WTC11 (cell line): ENCODE measurements at regions not wholly inside any gene's neighbourhood (a gene's known extent, or its start where the extent isn't known, plus 50 kb on each side); places are given as distances from the start of the nearest gene placed in this dataset.

Experiments used
- ATAC-seq: fragments of 200-7000 bp; cut with Tn5 transposase; 2 replicates; pipeline ENCODE4 v1.10.0; 2021; ENCODE audit warnings: mild to moderate bottlenecking, moderate library complexity
- CTCF ChIA-PET: fragments of 300-600 bp; sonication (Branson Sonifier 250); formaldehyde crosslinking; loops from one replicate; lab custom pipeline; 2021; ENCODE audit warnings: antibody characterized with exemption; lab: Charles Lee
- POLR2A ChIA-PET: fragments of 350-600 bp; sonication (Branson Sonifier 250); formaldehyde crosslinking; loops from one replicate; lab custom pipeline; 2021; ENCODE audit warnings: antibody characterized with exemption; lab: Charles Lee
- DNase-seq: peaks from one replicate; pipeline ENCODE4 v3.0.0; 2021; ENCODE audit warnings: low spot score
- H3K27ac Mint-ChIP-seq: 2 replicates; pipeline ENCODE4 v1.8.0; 2021; ENCODE audit warnings: mixed read lengths
- H3K27me3 Mint-ChIP-seq: 2 replicates; pipeline ENCODE4 v1.8.0; 2021; ENCODE audit warnings: low read depth, mild to moderate bottlenecking, moderate library complexity, mixed read lengths
- H3K36me3 Mint-ChIP-seq: 2 replicates; pipeline ENCODE4 v1.8.0; 2021; ENCODE audit warnings: mixed read lengths
- H3K4me1 Mint-ChIP-seq: 2 replicates; pipeline ENCODE4 v1.8.0; 2022; ENCODE audit warnings: mixed read lengths
- H3K4me3 Mint-ChIP-seq: 2 replicates; pipeline ENCODE4 v1.8.0; 2021; ENCODE audit warnings: mild to moderate bottlenecking, moderate library complexity, mixed read lengths
- H3K9me3 Mint-ChIP-seq: 2 replicates; pipeline ENCODE4 v1.8.0; 2021; ENCODE audit warnings: mixed read lengths
- ATF2 ChIP-seq: sonication (generic); formaldehyde crosslinking; IDR thresholded peaks from 2 replicates; pipeline ENCODE4 v1.8.1; 2022; ENCODE audit warnings: low read depth, missing genetic modification reagents, borderline replicate concordance
- ATF3 ChIP-seq: sonication (generic); formaldehyde crosslinking; conservative IDR thresholded peaks from 2 replicates; pipeline ENCODE4 v1.8.1; 2022; ENCODE audit warnings: mild to moderate bottlenecking, missing genetic modification reagents
- ESRRA ChIP-seq: sonication (generic); formaldehyde crosslinking; IDR thresholded peaks from 2 replicates; pipeline ENCODE4 v1.8.1; 2022; ENCODE audit warnings: mild to moderate bottlenecking, missing genetic modification reagents, borderline replicate concordance
- FOXP4 ChIP-seq: sonication (generic); formaldehyde crosslinking; IDR thresholded peaks from 2 replicates; pipeline ENCODE4 v1.8.0; 2022; ENCODE audit warnings: mild to moderate bottlenecking, missing genetic modification reagents
- HMGA2 ChIP-seq: fragments of 250-450 bp; sonication (Bioruptor Pico); IDR thresholded peaks from 2 replicates; pipeline ENCODE4 v1.4.0; 2021; ENCODE audit warnings: mild to moderate bottlenecking, moderate library complexity
- MXD4 ChIP-seq: fragments of 250-450 bp; sonication (Bioruptor Pico); IDR thresholded peaks from 2 replicates; pipeline ENCODE4 v1.8.0; 2021; ENCODE audit warnings: mild to moderate bottlenecking, moderate library complexity, borderline replicate concordance
- MYBL2 ChIP-seq: sonication (generic); formaldehyde crosslinking; IDR thresholded peaks from 2 replicates; pipeline ENCODE4 v1.8.1; 2023; ENCODE audit warnings: mild to moderate bottlenecking, moderate library complexity, missing genetic modification reagents
- NFE2L1 ChIP-seq: sonication (generic); formaldehyde crosslinking; IDR thresholded peaks from 2 replicates; pipeline ENCODE4 v1.8.1; 2023; ENCODE audit warnings: missing genetic modification reagents
- OVOL2 ChIP-seq: fragments of 250-450 bp; sonication (Bioruptor Pico); IDR thresholded peaks from 2 replicates; pipeline ENCODE4 v1.9.0; 2021; ENCODE audit warnings: mild to moderate bottlenecking, borderline replicate concordance
- RORB ChIP-seq: fragments of 250-450 bp; sonication (Bioruptor Pico); IDR thresholded peaks from 2 replicates; pipeline ENCODE4 v1.9.0; 2021; ENCODE audit warnings: mild to moderate bottlenecking
- STAT6 ChIP-seq: sonication (generic); formaldehyde crosslinking; conservative IDR thresholded peaks from 2 replicates; pipeline ENCODE4 v1.8.1; 2023; ENCODE audit warnings: mild to moderate bottlenecking, low read depth, missing genetic modification reagents, moderate library complexity
- TEAD4 ChIP-seq: sonication (generic); formaldehyde crosslinking; IDR thresholded peaks from 2 replicates; pipeline ENCODE4 v1.8.0; 2022; ENCODE audit warnings: mild to moderate bottlenecking, missing genetic modification reagents
- USF1 ChIP-seq: sonication (generic); formaldehyde crosslinking; IDR thresholded peaks from 2 replicates; pipeline ENCODE4 v1.8.0; 2022; ENCODE audit warnings: mild to moderate bottlenecking, missing genetic modification reagents
- ZBTB21 ChIP-seq: sonication (generic); formaldehyde crosslinking; IDR thresholded peaks from 2 replicates; pipeline ENCODE4 v1.8.1; 2023; ENCODE audit warnings: mild to moderate bottlenecking, missing genetic modification reagents, borderline replicate concordance
- ZNF263 ChIP-seq: sonication (generic); formaldehyde crosslinking; IDR thresholded peaks from 2 replicates; pipeline ENCODE4 v1.8.1; 2022; ENCODE audit warnings: low read depth, mild to moderate bottlenecking, moderate library complexity, missing genetic modification reagents
- ZNF281 ChIP-seq: sonication (generic); formaldehyde crosslinking; IDR thresholded peaks from 2 replicates; pipeline ENCODE4 v1.8.0; 2023; ENCODE audit warnings: mild to moderate bottlenecking, missing genetic modification reagents
- ZNF425 ChIP-seq: fragments of 250-450 bp; sonication (Bioruptor Pico); conservative IDR thresholded peaks from 2 replicates; pipeline ENCODE4 v1.9.0; 2021; ENCODE audit warnings: mild to moderate bottlenecking

GRCh38 chr7:156222611-156223010 lies 410.3 kb upstream of the SHH start:
- TF ChIP-seq ZBTB21 (CRISPR knock-in tag) (no peak), ZNF281 (CRISPR knock-in tag) (no peak), ZNF425 (CRISPR knock-in tag) (no peak), USF1 (CRISPR knock-in tag) (no peak), MYBL2 (CRISPR knock-in tag) (no peak), ZNF263 (CRISPR knock-in tag) (no peak), ATF2 (CRISPR knock-in tag) (no peak), ATF3 (CRISPR knock-in tag) (no peak), FOXP4 (CRISPR knock-in tag) (no peak), MXD4 (CRISPR knock-in tag) (no peak), HMGA2 (CRISPR knock-in tag) (no peak), TEAD4 (no peak), NFE2L1 (CRISPR knock-in tag) (no peak), ESRRA (CRISPR knock-in tag) (no peak), OVOL2 (no peak), STAT6 (CRISPR knock-in tag) (no peak), RORB (CRISPR knock-in tag) (no peak)
- no peaks in the 10 kb centered on the region for H3K27me3 Mint-ChIP-seq
- ChIA-PET POLR2A (no interaction called here), CTCF (no interaction called here)
- peaks cover 36% of the 10 kb centered on the region for H3K36me3 Mint-ChIP-seq
- no peak overlapping the region for H3K27ac Mint-ChIP-seq
- peaks cover 54% of the 10 kb centered on the region for H3K9me3 Mint-ChIP-seq
- DNase-seq: no peak
- ATAC-seq: no peak
- H3K4me3 Mint-ChIP-seq: no peak overlapping the region
- H3K4me1 Mint-ChIP-seq: no peaks in the 10 kb centered on the region
